ENCODE measurements at regions not wholly inside any gene's neighbourhood (a gene's known extent, or its start where the extent isn't known, plus 50 kb on each side); places are given as distances from the start of the nearest gene placed in this dataset.
"Not testable (repeated sequence)": the region's sequence is repeated elsewhere in the genome, so short reads cannot be mapped to it uniquely, and the experiment has no call there.

DNA sequence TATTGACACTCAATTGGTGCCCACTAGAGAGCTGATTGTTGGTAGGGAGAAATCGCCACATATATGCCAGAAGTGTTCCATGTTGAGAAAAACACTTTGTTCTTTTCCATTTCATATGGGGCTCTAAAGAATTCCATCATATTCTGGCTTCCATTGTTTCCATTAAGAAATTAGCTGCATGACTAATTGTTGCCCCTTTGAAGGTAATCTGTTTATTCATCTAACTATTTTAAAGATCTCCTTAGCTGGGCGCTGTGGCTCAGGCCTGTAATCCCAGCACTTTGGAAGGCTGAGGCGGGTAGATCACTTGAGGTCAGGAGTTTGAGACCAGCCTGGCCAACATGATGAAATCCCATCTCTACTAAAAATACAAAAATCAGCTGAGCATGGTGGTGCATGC lies 109.9 kb downstream of the MRPL14 start:
- in situ Hi-C loops (cut with HindIII; ENCODE audit: low sequenced_read_pairs): not testable (repeated sequence)

DNA sequence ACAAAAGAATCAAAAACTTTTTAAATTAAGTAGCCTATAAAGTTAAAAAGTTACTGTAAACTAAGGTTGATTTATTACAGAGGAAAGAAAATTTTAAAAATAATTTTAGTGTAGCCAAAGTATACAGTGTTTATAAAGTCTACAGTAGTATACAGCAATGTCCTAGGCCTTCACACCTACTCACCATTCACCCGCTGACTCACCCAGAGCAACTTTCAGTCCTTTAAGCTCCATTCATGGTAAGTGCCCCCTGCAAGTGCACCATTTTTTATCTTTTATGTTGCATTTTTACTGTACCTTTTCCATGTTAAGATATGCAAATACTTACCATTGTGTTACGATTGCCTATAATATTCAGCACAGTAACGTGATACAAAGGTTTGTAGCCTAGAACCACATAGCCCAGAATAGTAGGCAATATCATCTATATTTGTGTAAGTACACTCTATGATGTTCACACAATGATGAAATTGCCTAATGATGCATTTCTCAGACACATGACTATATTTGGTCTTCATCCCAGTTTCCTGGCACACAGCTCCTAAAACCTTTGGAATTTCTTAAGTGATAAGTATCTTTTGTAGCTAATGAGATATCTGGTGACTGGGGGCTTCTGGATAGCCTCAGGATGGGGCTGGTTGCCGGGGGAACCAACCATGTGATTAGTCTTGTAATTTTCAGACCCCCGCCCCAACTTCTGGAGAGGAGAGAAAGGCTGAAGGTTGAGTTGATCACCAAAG lies 111.0 kb downstream of the MRPL14 start:
- in situ Hi-C loops (cut with HindIII; ENCODE audit: low sequenced_read_pairs): no loop called here

DNA sequence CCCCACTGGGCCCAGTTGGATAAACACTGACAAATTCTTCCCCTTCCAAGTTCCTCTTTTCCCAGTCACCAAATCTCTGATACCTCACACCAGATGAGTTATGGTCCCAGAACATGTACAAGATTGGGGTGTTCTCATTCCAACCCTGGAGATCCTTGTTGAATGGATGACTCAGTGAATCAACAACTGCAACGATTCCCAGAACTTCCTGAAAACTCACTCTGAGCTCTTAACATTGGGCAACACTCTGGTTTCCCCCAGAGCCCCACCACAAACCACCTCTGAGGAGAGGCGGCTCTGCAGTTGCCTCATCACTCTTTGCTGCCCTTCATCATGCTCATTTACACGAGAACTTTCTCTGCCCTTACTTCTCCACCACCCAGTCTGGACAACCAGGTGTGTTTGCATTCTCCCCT lies 115.2 kb downstream of the MRPL14 start:
- in situ Hi-C loops (cut with HindIII; ENCODE audit: low sequenced_read_pairs): no loop called here

DNA sequence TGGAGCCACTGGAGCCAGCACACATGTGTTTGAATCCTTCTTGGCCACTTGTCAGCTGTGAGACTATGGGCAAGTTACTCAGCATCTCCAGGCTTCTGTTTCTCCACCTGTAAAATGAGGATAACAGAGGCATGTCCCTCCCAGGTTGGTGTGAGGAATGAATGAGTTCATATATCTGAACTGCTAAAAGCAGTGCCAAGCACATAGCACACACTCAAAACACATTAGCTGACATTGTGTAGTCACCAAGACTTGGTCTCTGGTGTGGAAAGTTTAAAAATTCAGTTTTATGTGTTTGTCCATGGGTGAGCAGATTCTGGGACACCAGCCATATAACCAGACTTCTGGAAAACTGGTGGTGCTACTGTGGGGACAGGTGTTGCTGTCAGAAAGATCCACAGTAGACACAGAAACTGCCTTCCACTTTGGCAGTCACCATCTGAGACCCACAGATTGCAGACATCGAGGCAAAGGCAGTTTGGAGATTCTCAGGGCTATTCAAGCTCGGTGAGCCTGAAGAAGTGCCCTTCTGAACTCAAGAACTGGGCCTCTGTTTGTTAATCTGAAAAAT lies 115.8 kb downstream of the MRPL14 start:
- in situ Hi-C loops (cut with HindIII; ENCODE audit: low sequenced_read_pairs): no loop called here

DNA sequence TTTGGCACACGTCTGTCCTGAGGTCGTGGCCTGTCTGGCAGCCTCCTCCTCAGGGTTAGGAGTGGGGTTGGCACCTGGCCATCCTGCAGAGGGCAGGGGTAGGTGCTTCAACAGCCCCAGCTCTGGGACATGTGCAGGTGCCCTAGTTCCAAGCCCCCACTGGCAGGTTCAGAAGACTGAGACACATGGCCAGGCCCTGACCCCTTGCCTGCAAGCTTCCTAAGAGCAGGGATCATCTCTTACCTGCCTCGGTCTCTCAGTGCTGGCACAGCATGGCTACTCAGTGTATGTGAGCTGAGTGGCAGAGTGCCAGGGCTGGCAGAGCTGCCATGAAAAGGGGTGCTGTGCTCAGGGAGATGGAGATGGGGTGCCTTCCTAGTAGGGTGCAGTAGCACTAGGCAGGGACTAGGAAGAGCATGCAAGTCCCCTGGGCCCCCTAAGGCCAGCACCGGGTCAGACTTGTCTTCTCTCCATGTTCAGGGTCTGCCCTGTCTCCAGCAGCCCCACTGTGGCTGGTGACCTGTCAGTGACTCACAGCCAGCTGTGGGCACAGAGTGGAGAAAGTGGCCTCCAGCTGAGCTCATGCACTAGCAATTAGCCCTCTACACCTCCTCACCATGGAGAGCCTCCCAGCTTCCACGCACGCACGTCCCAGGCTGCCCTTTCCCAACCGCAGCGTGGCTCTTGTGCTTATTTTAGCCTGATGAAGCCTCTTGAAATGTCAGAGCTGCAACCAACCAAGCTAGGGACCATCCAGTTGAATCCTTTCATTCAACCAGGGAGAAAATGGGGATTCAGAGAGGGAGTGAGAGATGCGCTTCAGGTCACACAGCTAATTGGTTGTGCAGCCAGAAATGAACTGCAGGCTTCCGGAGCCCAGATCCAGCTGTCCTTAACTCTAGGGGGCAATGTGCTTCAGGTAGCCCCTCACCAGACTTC lies 116.6 kb downstream of the MRPL14 start:
- in situ Hi-C loops (cut with HindIII; ENCODE audit: low sequenced_read_pairs): no loop called here

DNA sequence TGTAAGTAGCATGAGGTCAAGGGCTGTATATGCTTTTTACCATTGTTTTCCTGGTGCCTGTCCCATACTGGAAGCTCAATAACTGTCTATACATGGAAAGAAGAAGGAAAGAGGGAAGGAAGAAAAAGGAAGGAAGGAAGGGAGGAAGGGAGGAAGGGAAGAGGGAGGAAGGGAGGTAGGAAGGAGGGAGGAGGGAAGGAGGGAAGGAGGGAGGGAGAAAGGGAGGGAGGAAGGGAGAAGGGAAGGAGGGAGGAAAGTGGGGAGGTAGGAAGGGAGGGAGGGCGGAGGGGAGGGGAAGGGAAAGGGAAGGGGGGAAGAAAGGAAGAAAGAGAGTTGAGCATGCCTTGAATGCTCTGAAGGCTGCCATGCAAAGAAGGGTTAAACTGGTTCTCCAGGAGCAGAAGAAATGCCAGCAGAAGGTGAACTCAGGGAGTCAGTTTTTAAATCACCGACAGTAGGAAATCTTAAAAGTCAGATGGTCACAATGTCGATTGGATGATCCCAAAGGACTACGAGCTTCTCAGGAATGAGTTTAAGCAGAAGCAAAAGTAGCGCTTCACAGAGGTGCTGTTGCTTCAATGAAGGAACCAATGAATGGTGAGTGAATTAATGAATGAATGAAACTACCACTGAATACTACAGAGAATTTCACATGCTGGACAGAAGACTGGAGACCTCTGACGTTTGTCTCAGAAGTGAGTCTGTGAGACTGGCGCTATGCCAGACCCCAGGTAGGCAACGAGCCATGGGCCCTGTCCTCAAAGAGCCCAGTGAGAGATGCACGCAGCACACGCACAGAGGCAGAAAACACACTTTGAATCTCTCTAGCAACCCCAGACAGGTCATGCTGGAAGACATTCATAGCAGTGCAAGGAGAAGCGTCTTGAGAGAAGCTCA lies 117.6 kb downstream of the MRPL14 start:
- in situ Hi-C loops (cut with HindIII; ENCODE audit: low sequenced_read_pairs): no loop called here

DNA sequence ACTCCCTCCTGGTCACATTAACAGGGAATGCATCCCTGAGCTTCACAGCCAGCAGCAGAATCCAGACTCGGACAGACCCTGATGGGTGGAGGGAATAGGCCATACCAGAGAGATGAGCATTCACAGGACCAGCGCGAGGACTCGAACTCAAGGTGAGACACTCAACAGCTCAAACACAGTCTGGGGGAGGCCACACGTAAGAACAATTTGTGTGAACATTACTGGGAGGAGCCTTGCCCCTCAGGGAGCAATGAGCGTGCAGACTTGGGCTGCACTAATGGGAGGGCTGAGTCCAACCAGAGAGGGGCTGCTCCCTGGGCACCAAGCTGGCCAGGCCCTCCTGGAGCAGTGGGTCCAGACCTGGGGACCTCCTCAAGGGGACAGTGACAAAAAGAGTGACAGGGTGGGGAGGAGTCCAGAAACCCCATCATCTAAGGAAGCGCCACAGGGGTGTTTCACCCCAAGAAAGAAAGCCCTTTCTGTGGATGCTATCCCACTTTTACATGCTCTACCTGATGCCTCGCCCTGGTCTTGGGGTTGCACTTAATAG lies 118.4 kb downstream of the MRPL14 start:
- in situ Hi-C loops (cut with HindIII; ENCODE audit: low sequenced_read_pairs): no loop called here

DNA sequence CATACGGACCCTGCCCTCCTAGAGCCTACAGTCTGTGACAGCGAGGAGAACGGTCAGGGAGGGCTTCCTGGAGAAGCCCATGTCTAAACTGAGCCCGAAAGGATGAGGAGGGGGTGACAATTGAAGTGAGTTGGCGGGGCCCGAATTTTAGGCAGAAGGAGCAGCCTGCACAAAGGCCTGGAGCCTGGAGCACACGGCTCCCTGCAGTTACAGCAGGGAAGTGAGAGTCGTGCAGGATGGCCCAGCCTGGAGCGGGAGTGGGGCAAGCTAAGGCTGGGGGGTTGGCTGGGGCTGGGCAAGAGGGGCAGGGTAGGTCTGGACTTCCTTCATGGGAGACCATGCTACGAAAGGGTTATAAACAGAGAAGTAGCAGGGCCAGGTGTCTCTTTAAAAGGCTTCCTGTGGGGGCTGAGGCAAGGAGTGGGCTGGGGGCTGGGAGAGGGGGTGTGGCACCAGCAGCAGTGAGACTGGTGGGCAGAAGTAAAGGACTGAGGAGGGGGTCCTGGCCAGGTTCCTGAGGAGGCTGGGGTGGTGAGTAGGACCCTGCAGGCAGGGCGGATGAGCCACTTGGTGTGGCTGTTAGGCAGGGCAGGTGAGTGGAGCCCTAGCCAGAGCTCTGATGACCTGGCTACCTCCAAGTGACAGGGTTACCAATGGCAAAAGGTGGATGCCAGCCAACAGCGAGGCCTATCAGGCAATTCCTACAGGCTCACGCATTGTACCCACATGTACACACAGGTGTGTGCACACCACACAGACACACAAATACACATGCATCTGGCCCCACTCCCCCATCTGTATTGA lies 119.2 kb downstream of the MRPL14 start:
- in situ Hi-C loops (cut with HindIII; ENCODE audit: low sequenced_read_pairs): no loop called here

DNA sequence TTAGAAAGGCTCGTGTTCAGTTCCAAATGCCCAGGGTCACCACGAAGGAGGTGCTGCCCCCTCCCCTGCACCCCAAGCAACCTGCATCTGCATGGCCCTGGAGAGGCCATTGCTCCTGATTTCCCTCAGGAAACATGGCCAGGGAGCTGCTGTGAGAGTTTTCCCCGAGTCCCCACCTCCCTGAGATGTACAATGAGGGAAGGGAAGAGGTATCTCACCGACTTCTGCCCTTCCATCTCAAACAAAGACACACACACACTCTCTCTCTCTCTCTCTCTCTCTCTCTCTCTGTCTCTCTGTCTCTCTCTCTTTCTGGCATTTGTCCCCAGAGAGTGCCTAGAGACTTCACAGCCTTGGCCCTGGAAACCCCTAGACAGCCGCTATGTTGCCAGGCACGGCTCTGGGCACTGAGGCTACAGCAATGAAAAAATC lies 120.4 kb downstream of the MRPL14 start:
- in situ Hi-C loops (cut with HindIII; ENCODE audit: low sequenced_read_pairs): no loop called here

DNA sequence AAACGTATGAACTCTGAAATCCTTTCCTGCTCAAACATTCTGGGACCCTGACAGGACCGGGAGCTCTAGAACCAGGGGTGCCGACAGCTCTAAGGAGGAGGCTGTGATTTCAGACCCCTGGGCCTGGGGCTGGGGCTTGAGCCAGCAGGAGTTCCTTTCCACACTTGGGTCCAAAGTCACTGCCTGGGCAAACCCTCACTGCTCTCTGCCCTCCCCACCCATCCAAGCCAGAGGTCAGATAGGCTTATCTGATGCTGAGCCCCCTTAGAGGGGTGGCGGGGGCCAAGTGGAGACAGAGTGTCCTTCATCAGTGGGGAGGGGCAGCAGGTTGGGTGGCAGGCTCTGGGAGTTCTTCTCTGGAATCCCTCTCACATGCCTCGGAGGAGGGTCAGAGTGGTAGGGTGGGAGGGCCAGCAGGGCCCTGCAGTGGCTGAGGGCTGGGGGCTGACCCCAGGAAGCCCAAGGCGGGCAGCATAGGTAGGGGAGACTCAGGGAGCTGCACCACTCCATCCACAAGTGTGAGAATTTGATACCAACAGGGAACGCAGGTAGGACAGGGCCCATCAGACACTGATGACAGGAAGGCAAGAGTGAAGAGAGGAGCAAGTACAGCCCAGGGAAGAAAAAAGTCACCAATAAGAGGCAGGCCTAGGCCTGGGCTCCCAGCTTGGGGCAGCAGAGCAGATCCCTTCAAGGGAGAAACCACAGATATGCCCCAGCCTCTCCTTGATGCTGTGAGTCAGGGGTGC lies 121.0 kb downstream of the MRPL14 start:
- in situ Hi-C loops (cut with HindIII; ENCODE audit: low sequenced_read_pairs): no loop called here

DNA sequence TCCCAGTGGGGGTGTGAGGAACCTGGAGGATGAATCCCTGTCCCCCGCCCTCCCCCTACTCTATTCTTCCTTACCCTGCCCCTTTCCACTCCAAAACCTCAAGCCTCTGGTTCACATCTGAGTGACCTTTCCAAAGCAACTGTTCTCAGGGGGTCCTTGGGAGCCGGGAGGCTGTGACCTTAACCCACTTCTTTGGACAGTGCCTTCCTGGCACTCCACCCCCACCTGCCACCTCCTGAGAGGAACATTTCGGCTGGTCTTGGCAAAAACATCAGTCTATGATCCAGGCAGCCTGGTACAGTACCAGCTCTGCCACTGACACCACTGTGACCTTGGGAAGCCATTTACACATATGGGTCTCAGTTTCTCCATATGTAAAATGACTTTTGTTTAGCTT lies 121.7 kb downstream of the MRPL14 start:
- in situ Hi-C loops (cut with HindIII; ENCODE audit: low sequenced_read_pairs): no loop called here

DNA sequence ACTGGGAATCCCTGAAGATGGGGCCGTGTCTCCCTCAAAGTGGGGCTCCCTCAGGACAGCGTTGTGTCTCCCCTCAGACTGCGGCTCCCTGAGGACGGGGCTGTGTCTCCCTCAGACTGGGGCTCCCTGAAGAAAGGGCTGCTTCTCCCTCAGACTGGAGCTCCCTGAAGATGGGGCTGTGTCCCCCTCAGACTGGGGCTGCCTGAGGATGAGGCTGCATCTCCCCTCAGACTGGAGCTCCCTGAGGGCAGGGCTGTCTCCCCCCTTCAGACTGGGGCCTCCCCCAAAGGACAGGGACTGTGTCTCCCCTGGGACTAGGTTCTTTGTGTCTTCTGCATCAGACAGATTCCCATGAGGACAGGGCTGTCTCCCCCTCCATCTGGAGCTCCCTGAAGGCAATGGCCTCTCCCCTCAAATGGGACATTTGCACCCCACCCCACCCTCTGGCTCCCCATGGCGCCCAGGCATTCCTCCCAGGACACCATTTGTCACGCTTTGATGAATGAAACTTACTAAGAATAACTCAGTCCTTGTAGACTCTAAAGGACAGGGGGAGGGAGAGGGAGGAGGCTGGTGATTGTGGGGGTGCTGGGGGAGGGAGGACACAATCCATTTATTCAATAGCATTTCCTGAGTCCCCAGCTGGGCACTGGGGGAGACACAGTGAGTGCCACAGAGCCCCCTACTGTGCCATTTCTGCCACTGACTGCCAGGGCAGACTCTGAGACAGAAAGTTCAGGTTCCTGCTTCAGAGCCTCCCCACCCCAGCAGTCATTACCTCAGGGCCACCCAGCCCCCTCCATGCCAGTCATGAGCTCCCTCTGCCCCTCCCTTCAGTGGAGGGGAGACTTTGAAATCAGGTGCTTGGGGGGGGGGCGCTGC lies 122.4 kb downstream of the MRPL14 start:
- in situ Hi-C loops (cut with HindIII; ENCODE audit: low sequenced_read_pairs): no loop called here

DNA sequence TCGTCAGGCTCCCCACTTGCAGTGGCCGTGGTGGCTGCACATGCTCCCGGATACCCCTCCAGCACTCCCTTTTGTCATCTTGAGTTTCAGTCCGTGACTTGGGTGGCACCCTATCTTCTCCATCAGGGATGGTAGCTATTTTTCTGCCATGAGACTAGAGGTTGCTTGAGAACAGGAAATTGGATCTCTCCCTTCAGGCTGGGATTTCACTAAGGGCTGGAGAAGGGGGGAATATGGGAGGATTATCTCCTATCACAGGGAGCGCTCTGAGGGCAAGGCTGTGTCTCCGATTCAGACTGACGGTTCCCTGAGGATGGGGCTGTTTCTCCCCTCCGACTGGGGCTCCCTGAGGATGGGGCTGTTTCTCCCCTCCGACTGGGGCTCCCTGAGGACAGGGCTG lies 123.1 kb downstream of the MRPL14 start:
- in situ Hi-C loops (cut with HindIII; ENCODE audit: low sequenced_read_pairs): no loop called here

DNA sequence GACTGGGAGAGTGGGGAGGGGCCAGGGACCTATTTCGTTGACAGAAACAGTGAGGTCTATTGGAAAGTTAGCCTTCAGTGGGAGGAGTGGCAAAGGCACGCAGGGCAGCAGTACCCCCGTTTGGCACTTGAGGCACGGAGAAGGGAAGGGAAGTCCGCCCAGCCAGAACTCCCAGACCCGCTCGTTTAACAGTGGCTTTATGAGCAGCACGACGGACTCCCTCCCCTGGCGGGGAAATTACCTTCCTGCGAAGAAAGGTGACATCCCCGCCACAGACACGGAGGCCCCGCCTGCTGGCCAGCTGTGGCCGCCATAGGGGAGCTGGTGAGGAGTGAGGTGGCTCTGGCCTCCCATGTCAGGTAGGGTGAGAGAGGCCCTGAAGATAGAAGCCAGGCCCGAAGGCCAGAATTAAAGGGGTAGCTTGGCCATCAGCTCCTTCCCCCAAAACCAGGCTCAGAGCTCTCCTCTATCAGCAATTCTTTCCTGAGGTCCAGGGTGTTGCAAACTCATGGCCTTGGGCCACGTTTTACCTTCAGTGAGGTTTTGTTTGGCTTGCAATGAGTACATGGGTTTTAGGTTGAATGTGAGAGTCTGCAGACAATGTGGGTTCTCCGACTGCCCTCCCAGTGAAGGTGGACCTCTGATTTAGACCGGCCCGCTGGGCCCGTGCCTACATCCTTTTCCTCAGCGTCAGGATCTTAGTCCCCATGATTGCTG lies 123.7 kb downstream of the MRPL14 start:
- in situ Hi-C loops (cut with HindIII; ENCODE audit: low sequenced_read_pairs): no loop called here

DNA sequence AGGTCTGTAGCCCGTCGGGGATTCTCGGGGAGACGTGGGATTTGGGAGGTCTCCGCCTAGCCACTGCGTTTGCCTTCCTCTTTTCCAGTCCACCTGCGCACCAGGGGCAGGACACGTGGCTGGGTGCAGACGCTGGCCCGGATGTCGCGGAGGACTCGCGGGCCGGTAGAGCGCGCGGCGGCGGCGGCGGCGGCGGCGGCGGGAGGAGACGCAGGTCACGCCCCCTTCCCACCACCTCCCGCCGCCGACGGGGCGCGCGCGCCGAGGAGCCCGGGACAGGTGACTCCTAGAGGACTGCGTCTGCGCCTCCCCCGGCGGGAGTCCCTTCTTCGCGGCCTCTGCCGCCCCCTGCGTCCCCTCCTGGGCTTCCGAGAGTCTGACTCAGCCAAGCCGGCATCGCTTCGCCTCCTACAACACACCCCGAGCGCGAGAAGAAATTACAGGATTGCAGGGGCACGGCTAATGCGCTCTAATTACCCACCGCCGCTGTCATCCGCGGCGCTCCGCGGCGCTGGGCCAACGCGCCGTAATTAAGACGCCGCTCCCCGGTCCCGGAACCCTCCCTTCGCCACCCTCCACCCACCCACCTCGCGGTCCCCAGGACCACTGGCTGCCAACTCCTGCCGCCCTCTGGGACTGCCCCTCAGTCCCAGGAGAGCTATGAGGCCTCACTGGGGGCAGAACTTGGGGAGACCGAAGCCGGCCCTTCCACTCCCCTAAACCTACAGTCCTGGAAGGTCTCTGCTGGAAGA lies 124.5 kb downstream of the MRPL14 start:
- in situ Hi-C loops (cut with HindIII; ENCODE audit: low sequenced_read_pairs): no loop called here

DNA sequence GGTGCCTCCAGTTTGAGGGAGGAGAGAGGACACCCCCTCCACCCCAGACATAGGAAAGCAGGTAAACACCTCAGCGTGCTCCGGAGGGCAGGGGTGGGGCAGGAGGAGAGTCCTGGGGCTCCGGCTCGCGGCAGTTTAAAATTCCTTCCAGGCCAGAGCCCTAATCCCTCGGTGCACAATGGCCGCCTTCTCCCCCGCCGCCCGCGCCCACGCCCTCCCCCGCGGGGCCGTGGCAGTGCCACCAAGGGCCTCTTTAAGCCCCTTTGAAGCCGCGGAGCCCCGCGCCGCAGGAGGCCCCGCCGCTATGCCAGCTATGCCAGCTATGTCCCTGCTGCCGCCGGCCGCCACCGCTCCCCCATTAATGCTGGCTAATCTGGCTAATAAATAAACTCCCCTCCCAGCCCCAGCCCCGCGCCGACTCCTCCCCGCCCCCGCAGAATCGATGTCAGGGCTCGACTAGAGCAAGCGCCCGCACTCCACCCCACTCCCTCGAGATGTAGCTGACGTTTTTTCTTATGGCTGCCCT lies 125.1 kb downstream of the MRPL14 start:
- in situ Hi-C loops (cut with HindIII; ENCODE audit: low sequenced_read_pairs): no loop called here

All from DLD1 (cell line).